ENCODE measurements at regions not wholly inside any gene's neighbourhood (a gene's known extent, or its start where the extent isn't known, plus 50 kb on each side); places are given as distances from the start of the nearest gene placed in this dataset.

GRCh38 chrX:39509157-39509556 is 588.6 kb downstream of the BCOR start:
- no peak overlapping the region for H3K27ac Mint-ChIP-seq

DNA sequence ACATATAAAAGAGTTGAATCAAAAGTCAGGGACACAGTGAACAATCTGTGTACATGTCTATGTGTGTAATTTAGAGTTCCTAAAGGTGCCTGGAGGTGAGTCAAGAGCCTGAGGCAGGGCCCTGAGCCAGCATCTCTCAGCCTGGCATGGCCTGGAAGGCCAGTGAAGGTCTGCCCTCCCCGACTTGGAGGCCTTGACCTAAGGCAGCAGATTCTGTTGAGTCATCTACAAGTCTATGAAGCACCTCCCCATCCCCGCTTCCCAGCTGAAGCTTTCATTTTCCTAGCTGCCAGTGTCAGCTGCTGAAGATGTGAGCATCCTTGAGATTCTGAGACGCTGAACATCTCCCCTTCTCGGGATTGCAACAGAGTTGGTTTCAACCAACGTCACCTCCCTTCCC is 583.9 kb downstream of the BCOR start:
- H3K9me3 Mint-ChIP-seq = peaks cover 6% of the 10 kb centered on the region
- H3K4me3 Mint-ChIP-seq = no peak overlapping the region
- CTCF ChIA-PET = no interaction called here
- H3K27me3 Mint-ChIP-seq = no peaks in the 10 kb centered on the region
- H3K36me3 Mint-ChIP-seq = no peaks in the 10 kb centered on the region
- no peaks in the 10 kb centered on the region for H3K4me1 Mint-ChIP-seq
- no peak for DNase-seq
- no peak overlapping the region for H3K27ac Mint-ChIP-seq

More at GRCh38 chrX:39509157-39509556, 588.6 kb downstream of the BCOR start:
- Mint-ChIP-seq H3K4me1 (no peaks in the 10 kb centered on the region), H3K36me3 (no peaks in the 10 kb centered on the region), H3K27me3 (no peaks in the 10 kb centered on the region), H3K9me3 (peaks cover 9% of the 10 kb centered on the region), H3K4me3 (no peak overlapping the region)
- DNase-seq = no peak
- CTCF ChIA-PET = no interaction called here

DNA sequence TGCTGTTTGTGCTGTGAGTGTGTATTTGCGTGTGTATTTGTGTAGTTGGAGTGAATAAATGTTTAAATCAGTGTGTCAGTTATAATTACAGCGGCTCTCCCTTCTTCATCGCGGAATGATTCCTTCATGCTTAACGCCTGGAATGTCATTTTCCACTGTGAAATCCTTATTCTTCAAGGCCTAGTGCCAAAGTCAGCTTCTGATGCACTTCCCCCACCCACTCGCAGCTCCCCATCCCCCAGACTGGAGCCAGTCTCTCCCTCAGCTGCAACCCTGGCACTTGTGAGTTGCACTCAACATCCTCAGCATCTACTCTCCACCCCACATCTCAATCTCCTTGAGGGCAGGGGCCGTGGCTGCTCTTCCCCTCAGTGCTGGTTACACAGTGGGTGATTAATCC is 583.0 kb downstream of the BCOR start:
- CTCF ChIA-PET = no interaction called here
- no peaks in the 10 kb centered on the region for H3K36me3 Mint-ChIP-seq
- DNase-seq = no peak

DNA sequence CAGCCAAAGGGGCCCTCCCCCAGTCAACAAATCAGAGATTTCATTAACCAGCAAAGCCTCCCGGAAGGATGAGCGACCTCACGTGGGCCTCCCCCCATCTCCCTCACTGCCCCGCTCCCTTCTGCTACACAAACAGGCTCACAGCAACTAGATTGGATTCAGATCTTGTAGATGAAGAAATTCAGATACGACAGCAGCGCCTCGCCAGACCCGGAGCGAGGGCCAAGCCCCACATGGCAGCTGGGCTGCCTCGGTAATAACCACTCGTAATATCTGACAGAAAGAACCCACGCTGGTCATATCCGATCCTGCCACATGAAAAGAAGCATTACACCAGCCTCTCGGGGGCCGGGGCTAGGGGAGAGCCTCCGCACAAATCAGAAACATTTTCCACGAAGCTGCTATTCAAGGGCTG is 581.3 kb downstream of the BCOR start:
- Mint-ChIP-seq H3K4me1 (no peaks in the 10 kb centered on the region), H3K9me3 (no peaks in the 10 kb centered on the region), H3K36me3 (no peaks in the 10 kb centered on the region), H3K27me3 (no peaks in the 10 kb centered on the region), H3K4me3 (no peak overlapping the region), H3K27ac (no peak overlapping the region)
- CTCF ChIA-PET = no interaction called here
- DNase-seq = no peak

More for the DNA sequence above, 583.0 kb downstream of the BCOR start:
- no peak overlapping the region for H3K4me3 Mint-ChIP-seq
- H3K27me3 Mint-ChIP-seq = no peaks in the 10 kb centered on the region
- no peaks in the 10 kb centered on the region for H3K4me1 Mint-ChIP-seq
- H3K27ac Mint-ChIP-seq = no peak overlapping the region
- H3K9me3 Mint-ChIP-seq = peaks cover under 1% of the 10 kb centered on the region

DNA sequence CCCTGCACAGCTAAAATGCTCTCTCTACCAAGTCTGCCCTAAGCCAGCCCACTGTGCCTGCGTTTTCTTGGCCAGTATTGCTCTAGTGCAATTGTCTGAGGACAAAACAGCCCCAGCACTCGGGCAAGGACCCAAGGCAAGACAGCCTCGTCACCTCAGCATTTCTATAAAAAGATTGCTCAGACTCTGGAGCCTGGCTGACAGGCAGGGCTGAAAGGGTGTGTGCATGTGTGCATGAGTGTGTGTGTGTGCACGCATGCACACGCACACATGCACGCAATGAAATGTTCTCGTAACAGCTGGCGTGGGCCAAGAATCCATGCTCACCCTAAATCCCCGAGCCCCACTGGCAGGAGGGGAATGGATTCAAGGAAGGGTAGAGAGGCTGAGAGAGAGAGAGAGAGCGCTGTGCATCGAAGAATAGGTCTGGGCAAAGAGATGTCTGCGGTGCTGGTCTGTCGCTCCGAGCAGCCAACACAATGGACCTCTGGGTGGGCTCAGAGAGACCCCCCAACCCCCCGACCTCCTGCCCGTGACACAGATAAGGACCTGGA is 579.2 kb downstream of the BCOR start:
- CTCF ChIA-PET = no interaction called here
- no peak overlapping the region for H3K4me3 Mint-ChIP-seq
- H3K9me3 Mint-ChIP-seq = no peaks in the 10 kb centered on the region
- H3K27ac Mint-ChIP-seq = no peak overlapping the region
- H3K4me1 Mint-ChIP-seq = no peaks in the 10 kb centered on the region
- no peaks in the 10 kb centered on the region for H3K36me3 Mint-ChIP-seq
- DNase-seq = no peak
- H3K27me3 Mint-ChIP-seq = no peaks in the 10 kb centered on the region

DNA sequence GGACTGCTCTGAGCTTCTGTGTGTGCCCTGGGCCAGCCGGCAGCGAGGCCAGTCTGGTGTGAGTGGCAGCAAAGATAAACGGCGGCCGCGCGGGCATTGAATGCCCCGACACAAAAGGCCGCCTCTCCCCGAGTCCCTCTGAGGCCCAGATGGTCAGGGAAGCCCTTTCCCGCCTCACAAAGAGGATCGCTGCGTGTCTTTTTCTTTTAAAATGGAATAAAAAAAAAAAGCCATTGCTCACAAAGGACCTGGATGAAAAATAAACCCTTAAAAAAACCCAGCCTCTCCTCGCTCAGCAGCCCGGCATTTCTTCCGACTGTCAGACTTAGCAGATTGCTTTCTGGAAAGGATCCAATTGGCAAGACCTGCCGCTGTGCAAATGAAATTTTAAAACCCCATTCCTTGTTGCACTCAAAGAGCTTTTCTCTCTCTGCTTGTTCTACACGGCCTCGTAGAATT is 578.7 kb downstream of the BCOR start:
- DNase-seq = no peak
- Mint-ChIP-seq H3K4me3 (no peak overlapping the region), H3K27ac (no peak overlapping the region), H3K36me3 (no peaks in the 10 kb centered on the region), H3K4me1 (no peaks in the 10 kb centered on the region), H3K27me3 (no peaks in the 10 kb centered on the region), H3K9me3 (no peaks in the 10 kb centered on the region)
- CTCF ChIA-PET = no interaction called here

- Mint-ChIP-seq H3K36me3 (no peaks in the 10 kb centered on the region), H3K4me1 (no peaks in the 10 kb centered on the region), H3K4me3 (no peak overlapping the region), H3K27ac (no peak overlapping the region), H3K9me3 (no peaks in the 10 kb centered on the region), H3K27me3 (no peaks in the 10 kb centered on the region)
- CTCF ChIA-PET = no interaction called here
- DNase-seq = no peak
These were observed 578.0 kb downstream of the BCOR start for GRCh38 chrX:39519566-39520301.

DNA sequence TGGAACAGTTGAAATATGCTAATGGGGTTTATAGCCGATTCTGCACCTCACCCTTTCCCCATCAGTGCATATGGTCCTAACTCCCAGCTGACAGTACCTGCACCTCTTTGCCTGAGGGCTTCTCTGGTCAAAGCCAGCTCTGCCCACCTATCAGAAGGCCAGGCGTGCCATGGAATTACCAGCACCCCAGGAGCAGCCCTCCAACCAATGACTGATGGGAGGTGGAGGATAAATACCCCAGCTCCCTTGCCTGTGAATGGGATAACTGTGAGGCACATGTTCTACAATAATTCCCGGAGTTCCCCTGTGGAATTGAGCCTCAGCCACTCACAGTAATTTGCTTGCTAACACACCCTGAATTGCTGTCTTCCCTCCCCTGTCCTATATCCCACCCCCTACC is 572.0 kb downstream of the BCOR start:
- CTCF ChIA-PET = no interaction called here
- Mint-ChIP-seq H3K9me3 (no peaks in the 10 kb centered on the region), H3K36me3 (no peaks in the 10 kb centered on the region), H3K4me3 (no peak overlapping the region), H3K27me3 (no peaks in the 10 kb centered on the region), H3K4me1 (no peaks in the 10 kb centered on the region), H3K27ac (no peak overlapping the region)
- no peak for DNase-seq

- H3K9me3 Mint-ChIP-seq = no peaks in the 10 kb centered on the region
These were observed 570.7 kb downstream of the BCOR start for GRCh38 chrX:39527025-39527424.

GRCh38 chrX:39528161-39528916 is 569.4 kb downstream of the BCOR start:
- no peaks in the 10 kb centered on the region for H3K4me1 Mint-ChIP-seq
- no peak overlapping the region for H3K27ac Mint-ChIP-seq
- no peak overlapping the region for H3K4me3 Mint-ChIP-seq
- DNase-seq = no peak
- no peaks in the 10 kb centered on the region for H3K36me3 Mint-ChIP-seq
- no peaks in the 10 kb centered on the region for H3K27me3 Mint-ChIP-seq
- CTCF ChIA-PET = no interaction called here
- H3K9me3 Mint-ChIP-seq = no peaks in the 10 kb centered on the region

More at GRCh38 chrX:39527025-39527424, 570.7 kb downstream of the BCOR start:
- DNase-seq = no peak
- no peak overlapping the region for H3K27ac Mint-ChIP-seq
- no peaks in the 10 kb centered on the region for H3K36me3 Mint-ChIP-seq
- H3K27me3 Mint-ChIP-seq = no peaks in the 10 kb centered on the region
- H3K4me1 Mint-ChIP-seq = no peaks in the 10 kb centered on the region
- CTCF ChIA-PET = no interaction called here
- no peak overlapping the region for H3K4me3 Mint-ChIP-seq

DNA sequence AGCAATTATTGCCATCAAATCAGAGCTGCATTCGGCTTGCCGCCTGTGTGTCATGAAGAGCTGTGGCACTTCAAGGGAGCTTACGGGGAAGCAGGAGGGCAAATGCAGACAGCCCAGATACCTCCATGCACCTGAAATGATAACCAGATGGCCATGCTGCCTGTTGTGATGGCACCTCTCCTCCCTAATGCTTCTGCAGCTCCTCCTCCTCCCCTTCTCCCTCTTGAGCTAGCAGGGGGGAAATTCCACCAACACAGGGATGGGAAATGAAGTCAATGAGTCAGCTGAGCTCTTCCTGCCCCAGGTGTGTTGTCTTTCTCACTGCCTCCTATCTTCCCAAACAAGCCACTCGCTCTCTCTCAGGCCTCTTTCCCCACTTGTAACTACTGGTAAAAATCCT is 565.0 kb downstream of the BCOR start:
- H3K27ac Mint-ChIP-seq = no peak overlapping the region
- no peaks in the 10 kb centered on the region for H3K9me3 Mint-ChIP-seq
- CTCF ChIA-PET = no interaction called here
- no peaks in the 10 kb centered on the region for H3K4me1 Mint-ChIP-seq
- H3K27me3 Mint-ChIP-seq = no peaks in the 10 kb centered on the region
- H3K4me3 Mint-ChIP-seq = no peak overlapping the region
- DNase-seq = no peak
- no peaks in the 10 kb centered on the region for H3K36me3 Mint-ChIP-seq

- Mint-ChIP-seq H3K27ac (no peak overlapping the region), H3K4me1 (no peaks in the 10 kb centered on the region), H3K36me3 (no peaks in the 10 kb centered on the region), H3K9me3 (no peaks in the 10 kb centered on the region), H3K4me3 (no peak overlapping the region), H3K27me3 (no peaks in the 10 kb centered on the region)
- CTCF ChIA-PET = no interaction called here
- DNase-seq = no peak
These were observed 562.8 kb downstream of the BCOR start for GRCh38 chrX:39534949-39535348.

- DNase-seq = no peak
- H3K4me3 Mint-ChIP-seq = no peak overlapping the region
- no peaks in the 10 kb centered on the region for H3K4me1 Mint-ChIP-seq
- CTCF ChIA-PET = no interaction called here
- H3K36me3 Mint-ChIP-seq = no peaks in the 10 kb centered on the region
- H3K9me3 Mint-ChIP-seq = no peaks in the 10 kb centered on the region
- H3K27me3 Mint-ChIP-seq = no peaks in the 10 kb centered on the region
- no peak overlapping the region for H3K27ac Mint-ChIP-seq
These were observed 561.5 kb downstream of the BCOR start for GRCh38 chrX:39536211-39536610.

- Mint-ChIP-seq H3K9me3 (peaks cover 5% of the 10 kb centered on the region), H3K36me3 (no peaks in the 10 kb centered on the region), H3K27me3 (no peaks in the 10 kb centered on the region), H3K27ac (no peak overlapping the region), H3K4me1 (no peaks in the 10 kb centered on the region), H3K4me3 (no peak overlapping the region)
- no peak for DNase-seq
- CTCF ChIA-PET = no interaction called here
These were observed 555.9 kb downstream of the BCOR start for GRCh38 chrX:39541881-39542280.

DNA sequence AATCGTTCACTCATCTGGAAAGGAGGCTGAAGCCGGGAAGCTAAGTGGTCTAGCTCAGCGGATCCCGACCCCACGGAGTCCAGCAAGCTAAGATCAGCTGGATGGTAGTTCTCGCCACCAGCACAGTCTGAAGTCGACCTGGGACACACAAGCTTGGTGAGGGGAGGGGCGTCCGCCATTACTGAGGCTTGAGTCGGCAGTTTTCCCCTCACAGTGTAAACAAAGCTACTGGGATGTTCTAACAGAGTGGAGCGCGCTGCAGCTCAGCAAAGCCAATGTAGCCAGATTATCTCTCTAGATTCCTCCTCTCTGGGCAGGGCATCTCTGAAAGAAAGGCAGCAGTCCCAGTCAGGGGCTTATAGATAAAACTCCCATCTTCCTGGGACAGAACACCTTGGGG is 555.4 kb downstream of the BCOR start:
- Mint-ChIP-seq H3K27ac (no peak overlapping the region), H3K4me1 (no peaks in the 10 kb centered on the region), H3K4me3 (no peak overlapping the region), H3K27me3 (no peaks in the 10 kb centered on the region), H3K9me3 (peaks cover 5% of the 10 kb centered on the region), H3K36me3 (no peaks in the 10 kb centered on the region)
- CTCF ChIA-PET = no interaction called here
- no peak for DNase-seq
